ENCODE measurements at regions not wholly inside any gene's neighbourhood (a gene's known extent, or its start where the extent isn't known, plus 50 kb on each side); places are given as distances from the start of the nearest gene placed in this dataset.
"Not testable (repeated sequence)": the region's sequence is repeated elsewhere in the genome, so short reads cannot be mapped to it uniquely, and the experiment has no call there.

GRCh38 chr17:20733923-20734322 lies 154.4 kb downstream of the CDRT15L2 start:
- H3K9me3 ChIP-seq (ENCODE audit: low read depth, low read length): no peaks in the 10 kb centered on the region
- H3K27me3 ChIP-seq (ENCODE audit: insufficient read depth, low read length): peaks cover 3% of the 10 kb centered on the region
- no peak overlapping the region for H3K4me2 ChIP-seq (ENCODE audit: insufficient read depth, low read length)
- H3K79me2 ChIP-seq (ENCODE audit: insufficient read depth, low read length): no peaks in the 10 kb centered on the region
- TF ChIP-seq CTCF (IDR thresholded peaks at IDR 0.05; ENCODE audit: extremely low read depth, low read depth, low read length): no peak
- H2AFZ ChIP-seq (ENCODE audit: low read length): no peak overlapping the region
- H3K4me3 ChIP-seq (ENCODE audit: insufficient read depth, low read length): no peak overlapping the region
- H3K36me3 ChIP-seq (ENCODE audit: insufficient read depth, low read length): no peaks in the 10 kb centered on the region
- no peaks in the 10 kb centered on the region for H4K20me1 ChIP-seq (ENCODE audit: insufficient read depth, low read length)
- no peak overlapping the region for H3K27ac ChIP-seq (ENCODE audit: low read depth, low read length)
- no peaks in the 10 kb centered on the region for H3K4me1 ChIP-seq (ENCODE audit: insufficient read depth, low read length)
- DNase-seq (ENCODE audit: insufficient read length, low spot score, missing footprints): no peak

GRCh38 chr17:20735796-20736195 lies 156.3 kb downstream of the CDRT15L2 start:
- Histone ChIP-seq H3K4me2 (ENCODE audit: insufficient read depth, low read length) (no peak overlapping the region), H3K27ac (ENCODE audit: low read depth, low read length) (no peak overlapping the region), H3K4me1 (ENCODE audit: insufficient read depth, low read length) (no peaks in the 10 kb centered on the region), H3K27me3 (ENCODE audit: insufficient read depth, low read length) (peaks cover 3% of the 10 kb centered on the region), H4K20me1 (ENCODE audit: insufficient read depth, low read length) (no peaks in the 10 kb centered on the region), H3K4me3 (ENCODE audit: insufficient read depth, low read length) (no peak overlapping the region), H3K36me3 (ENCODE audit: insufficient read depth, low read length) (no peaks in the 10 kb centered on the region), H3K9me3 (ENCODE audit: low read depth, low read length) (no peaks in the 10 kb centered on the region), H2AFZ (ENCODE audit: low read length) (no peak overlapping the region), H3K79me2 (ENCODE audit: insufficient read depth, low read length) (no peaks in the 10 kb centered on the region)
- no peak for TF ChIP-seq CTCF (IDR thresholded peaks at IDR 0.05; ENCODE audit: extremely low read depth, low read depth, low read length)
- DNase-seq (ENCODE audit: insufficient read length, low spot score, missing footprints): no peak

GRCh38 chr17:20737636-20738035 lies 158.1 kb downstream of the CDRT15L2 start:
- not testable (repeated sequence) for H3K9me3 ChIP-seq (ENCODE audit: low read depth, low read length); H4K20me1 ChIP-seq (ENCODE audit: insufficient read depth, low read length); H3K27me3 ChIP-seq (ENCODE audit: insufficient read depth, low read length); H3K36me3 ChIP-seq (ENCODE audit: insufficient read depth, low read length); H3K27ac ChIP-seq (ENCODE audit: low read depth, low read length); H2AFZ ChIP-seq (ENCODE audit: low read length); H3K4me3 ChIP-seq (ENCODE audit: insufficient read depth, low read length); DNase-seq (ENCODE audit: insufficient read length, low spot score, missing footprints); H3K79me2 ChIP-seq (ENCODE audit: insufficient read depth, low read length); H3K4me1 ChIP-seq (ENCODE audit: insufficient read depth, low read length); H3K4me2 ChIP-seq (ENCODE audit: insufficient read depth, low read length)

- H2AFZ ChIP-seq (ENCODE audit: low read length): no peak overlapping the region
- no peak overlapping the region for H3K4me3 ChIP-seq (ENCODE audit: insufficient read depth, low read length)
- no peaks in the 10 kb centered on the region for H4K20me1 ChIP-seq (ENCODE audit: insufficient read depth, low read length)
- no peak overlapping the region for H3K4me2 ChIP-seq (ENCODE audit: insufficient read depth, low read length)
- DNase-seq (ENCODE audit: insufficient read length, low spot score, missing footprints): no peak
- no peaks in the 10 kb centered on the region for H3K79me2 ChIP-seq (ENCODE audit: insufficient read depth, low read length)
- H3K27me3 ChIP-seq (ENCODE audit: insufficient read depth, low read length): no peaks in the 10 kb centered on the region
- no peak for TF ChIP-seq CTCF (IDR thresholded peaks at IDR 0.05; ENCODE audit: extremely low read depth, low read depth, low read length)
- H3K36me3 ChIP-seq (ENCODE audit: insufficient read depth, low read length): no peaks in the 10 kb centered on the region
- H3K4me1 ChIP-seq (ENCODE audit: insufficient read depth, low read length): peaks cover 5% of the 10 kb centered on the region
- H3K27ac ChIP-seq (ENCODE audit: low read depth, low read length): no peak overlapping the region
- H3K9me3 ChIP-seq (ENCODE audit: low read depth, low read length): no peaks in the 10 kb centered on the region
Measured at GRCh38 chr17:20771104-20771503, 191.6 kb downstream of the CDRT15L2 start.

Data from osteoblast (primary cell).